K562 (cell line): ENCODE measurements at regions not wholly inside any gene's neighbourhood (a gene's known extent, or its start where the extent isn't known, plus 50 kb on each side); places are given as distances from the start of the nearest gene placed in this dataset.

Source experiments
- C11orf30 ChIP-seq: fragments of 450-650 bp; IDR thresholded peaks from 2 replicates; pipeline ENCODE4 v1.6.1; 2016; ENCODE audit warnings: low read depth, mild to moderate bottlenecking
- HSF4 ChIP-seq: fragments of 250-450 bp; sonication (Bioruptor Pico); IDR thresholded peaks from 2 replicates; pipeline ENCODE4 v2.1.2; 2022; ENCODE audit warnings: mild to moderate bottlenecking, moderate library complexity, borderline replicate concordance
- MED1 ChIP-seq: sonication (generic); formaldehyde crosslinking; IDR thresholded peaks from 2 replicates; pipeline ENCODE4 v1.8.1; 2023; ENCODE audit warnings: missing genetic modification reagents, borderline replicate concordance
- PKNOX1 ChIP-seq: fragments of 450-650 bp; IDR thresholded peaks from 2 replicates; pipeline ENCODE4 v1.6.1; 2016
- SREBF1 ChIP-seq: fragments of 150-350 bp; IDR thresholded peaks from 2 replicates; pipeline ENCODE4 v1.6.1; 2014; ENCODE audit warnings: antibody characterized with exemption, low read depth, low read length, borderline replicate concordance
- SRF ChIP-seq, 2 experiments: fragments of 250-450, 450-650 bp in 1 of 2; sonication (Bioruptor Pico) in 1 of 2; sonication (generic) in 1 of 2; formaldehyde crosslinking; IDR thresholded peaks; 2 replicates each; pipeline versions ENCODE4 v1.5.0 to v1.5.1; 2020 to 2022; ENCODE audit warnings: mild to moderate bottlenecking in 1 of 2, missing genetic modification reagents in 1 of 2
- SRSF9 ChIP-seq: fragments of 200-400 bp; formaldehyde crosslinking; IDR thresholded peaks from 2 replicates; pipeline ENCODE4 v1.6.1; 2017; ENCODE audit warnings: low read depth, low read length, borderline replicate concordance
- STAG1 ChIP-seq: sonication (generic); formaldehyde crosslinking; IDR thresholded peaks from 2 replicates; pipeline ENCODE4 v1.5.0; 2020; ENCODE audit warnings: missing genetic modification reagents, borderline replicate concordance
- TCF15 ChIP-seq: fragments of 250-450 bp; sonication (Bioruptor Pico); IDR thresholded peaks from 2 replicates; pipeline ENCODE4 v1.8.0; 2022; ENCODE audit warnings: moderate library complexity, mild to moderate bottlenecking, inconsistent platforms
- TFE3 ChIP-seq: fragments of 450-650 bp; formaldehyde crosslinking; IDR thresholded peaks from 2 replicates; pipeline ENCODE4 v1.4.0; 2020; ENCODE audit warnings: mild to moderate bottlenecking, mixed read lengths
- UBTF ChIP-seq, 2 experiments: IDR thresholded peaks; 2 replicates each; pipeline ENCODE4 v1.6.1; 2012; ENCODE audit warnings: improper control_type of control experiment in 2 of 2, low read depth in 2 of 2, low read length in 2 of 2, borderline replicate concordance in 1 of 2

GRCh38 chr3:15899388-15899787, 101.6 kb upstream of the ANKRD28 start (continued):
- TF ChIP-seq SREBF1, result no peak
- TF ChIP-seq TFE3, result peak; percentile 98
- TF ChIP-seq C11orf30, result peak; percentile 88
- TF ChIP-seq UBTF (IDR thresholded peaks at IDR 0.05; ENCODE audit: borderline replicate concordance in 1 of 2, low read depth in 2 of 2, low read length in 2 of 2), result no peak
- TF ChIP-seq HSF4 (CRISPR knock-in tag), result no peak
- no peak for TF ChIP-seq SRSF9
- no peak for TF ChIP-seq MED1 (CRISPR knock-in tag)
- TF ChIP-seq SRF (CRISPR knock-in tag; IDR thresholded peaks at IDR 0.05), result 0 out of 4 replicates have a peak, but pooled peaks of 1 of the 2 experiments have one; percentile 22
- no peak for TF ChIP-seq STAG1 (CRISPR knock-in tag)
- TF ChIP-seq PKNOX1, result peak; percentile 35; the same call in 1 of the 2 replicates
- TF ChIP-seq TCF15 (CRISPR knock-in tag), result no peak
